ENCODE measurements at regions not wholly inside any gene's neighbourhood (a gene's known extent, or its start where the extent isn't known, plus 50 kb on each side); places are given as distances from the start of the nearest gene placed in this dataset.

- Histone ChIP-seq H3K9me2 (replicated peaks; ENCODE audit: control insufficient read depth, low read length) (no peaks in the 10 kb centered on the region), H3K4me3 (ENCODE audit: low read length) (peak overlapping the region; percentile 43), H3K79me2 (ENCODE audit: control insufficient read depth, low read length) (no peaks in the 10 kb centered on the region), H3K4me2 (ENCODE audit: low read length) (peak overlapping the region; percentile 52), H3K9me3 (ENCODE audit: control insufficient read depth, insufficient read depth, low read length) (no peaks in the 10 kb centered on the region), H3F3A (ENCODE audit: control insufficient read depth, insufficient read depth) (no peaks in the 10 kb centered on the region), H3K27me3 (ENCODE audit: control insufficient read depth, low read length) (no peaks in the 10 kb centered on the region), H3K36me3 (ENCODE audit: control insufficient read depth, low read length) (no peaks in the 10 kb centered on the region), H3K4me1 (ENCODE audit: control insufficient read depth, low read length) (peaks cover 51% of the 10 kb centered on the region), H4K20me1 (ENCODE audit: control insufficient read depth, insufficient read depth, low read depth, low read length) (no peaks in the 10 kb centered on the region), H3K27ac (ENCODE audit: low read depth, low read length) (no peak overlapping the region)
- TF ChIP-seq, protein P1, sequence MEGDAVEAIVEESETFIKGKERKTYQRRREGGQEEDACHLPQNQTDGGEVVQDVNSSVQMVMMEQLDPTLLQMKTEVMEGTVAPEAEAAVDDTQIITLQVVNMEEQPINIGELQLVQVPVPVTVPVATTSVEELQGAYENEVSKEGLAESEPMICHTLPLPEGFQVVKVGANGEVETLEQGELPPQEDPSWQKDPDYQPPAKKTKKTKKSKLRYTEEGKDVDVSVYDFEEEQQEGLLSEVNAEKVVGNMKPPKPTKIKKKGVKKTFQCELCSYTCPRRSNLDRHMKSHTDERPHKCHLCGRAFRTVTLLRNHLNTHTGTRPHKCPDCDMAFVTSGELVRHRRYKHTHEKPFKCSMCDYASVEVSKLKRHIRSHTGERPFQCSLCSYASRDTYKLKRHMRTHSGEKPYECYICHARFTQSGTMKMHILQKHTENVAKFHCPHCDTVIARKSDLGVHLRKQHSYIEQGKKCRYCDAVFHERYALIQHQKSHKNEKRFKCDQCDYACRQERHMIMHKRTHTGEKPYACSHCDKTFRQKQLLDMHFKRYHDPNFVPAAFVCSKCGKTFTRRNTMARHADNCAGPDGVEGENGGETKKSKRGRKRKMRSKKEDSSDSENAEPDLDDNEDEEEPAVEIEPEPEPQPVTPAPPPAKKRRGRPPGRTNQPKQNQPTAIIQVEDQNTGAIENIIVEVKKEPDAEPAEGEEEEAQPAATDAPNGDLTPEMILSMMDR (IDR thresholded peaks at IDR 0.05; ENCODE audit: low read depth, low read length, poor library complexity, severe bottlenecking) = no peak
- no peak for TF ChIP-seq EZH2phosphoT487 (IDR thresholded peaks at IDR 0.05; ENCODE audit: borderline replicate concordance, low read length)
These were observed 160.8 kb upstream of the TLE3 start for GRCh38 chr15:70258369-70259027.

- H3K27ac ChIP-seq (ENCODE audit: low read depth, low read length) = no peak overlapping the region
- no peaks in the 10 kb centered on the region for H3K9me3 ChIP-seq (ENCODE audit: control insufficient read depth, insufficient read depth, low read length)
- no peaks in the 10 kb centered on the region for H3K36me3 ChIP-seq (ENCODE audit: control insufficient read depth, low read length)
- TF ChIP-seq, protein P1 (IDR thresholded peaks at IDR 0.05; ENCODE audit: low read depth, low read length, poor library complexity, severe bottlenecking) = no peak
- no peak for TF ChIP-seq EZH2phosphoT487 (IDR thresholded peaks at IDR 0.05; ENCODE audit: borderline replicate concordance, low read length)
- peaks cover 43% of the 10 kb centered on the region for H3K4me1 ChIP-seq (ENCODE audit: control insufficient read depth, low read length)
- no peaks in the 10 kb centered on the region for H3K79me2 ChIP-seq (ENCODE audit: control insufficient read depth, low read length)
- H3K9me2 ChIP-seq (replicated peaks; ENCODE audit: control insufficient read depth, low read length) = no peaks in the 10 kb centered on the region
- H3K4me3 ChIP-seq (ENCODE audit: low read length) = peak overlapping the region; percentile 43; the same call in 1 of the 2 replicates
- no peaks in the 10 kb centered on the region for H4K20me1 ChIP-seq (ENCODE audit: control insufficient read depth, insufficient read depth, low read depth, low read length)
- H3K27me3 ChIP-seq (ENCODE audit: control insufficient read depth, low read length) = no peaks in the 10 kb centered on the region
- H3K4me2 ChIP-seq (ENCODE audit: low read length) = peak overlapping the region; percentile 52
- no peaks in the 10 kb centered on the region for H3F3A ChIP-seq (ENCODE audit: control insufficient read depth, insufficient read depth)
These were observed 160.0 kb upstream of the TLE3 start for GRCh38 chr15:70257573-70258248.

DNA sequence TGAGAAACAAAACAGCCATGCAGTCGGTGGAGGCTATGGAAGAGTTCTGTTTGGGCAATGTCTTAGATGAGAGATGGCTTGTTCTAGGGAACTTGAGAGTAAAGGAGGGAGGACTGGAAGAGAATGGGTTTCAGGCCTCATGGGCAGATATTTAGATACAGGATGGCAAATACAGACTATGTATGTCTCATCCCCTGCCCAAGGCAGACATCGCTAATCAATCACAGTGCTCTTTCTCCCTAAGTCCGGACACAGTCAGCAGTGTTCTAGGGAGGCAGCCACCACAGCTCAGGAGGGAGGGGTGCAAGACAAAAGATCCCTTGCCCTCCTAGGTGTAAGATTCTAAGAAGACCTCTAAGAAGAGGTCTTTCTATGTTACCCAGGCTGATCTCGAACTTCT is 159.3 kb upstream of the TLE3 start:
- Histone ChIP-seq H3K9me2 (replicated peaks; ENCODE audit: control insufficient read depth, low read length) (no peaks in the 10 kb centered on the region), H3K27ac (ENCODE audit: low read depth, low read length) (no peak overlapping the region), H3K4me1 (ENCODE audit: control insufficient read depth, low read length) (peaks cover 36% of the 10 kb centered on the region), H3K27me3 (ENCODE audit: control insufficient read depth, low read length) (no peaks in the 10 kb centered on the region), H3K36me3 (ENCODE audit: control insufficient read depth, low read length) (no peaks in the 10 kb centered on the region), H3K4me3 (ENCODE audit: low read length) (no peak overlapping the region), H3K9me3 (ENCODE audit: control insufficient read depth, insufficient read depth, low read length) (no peaks in the 10 kb centered on the region), H3F3A (ENCODE audit: control insufficient read depth, insufficient read depth) (no peaks in the 10 kb centered on the region), H3K4me2 (ENCODE audit: low read length) (no peak overlapping the region), H3K79me2 (ENCODE audit: control insufficient read depth, low read length) (no peaks in the 10 kb centered on the region), H4K20me1 (ENCODE audit: control insufficient read depth, insufficient read depth, low read depth, low read length) (no peaks in the 10 kb centered on the region)
- TF ChIP-seq EZH2phosphoT487 (IDR thresholded peaks at IDR 0.05; ENCODE audit: borderline replicate concordance, low read length) = no peak
- TF ChIP-seq, protein P1 (IDR thresholded peaks at IDR 0.05; ENCODE audit: low read depth, low read length, poor library complexity, severe bottlenecking) = no peak
